ENCODE measurements at regions not wholly inside any gene's neighbourhood (a gene's known extent, or its start where the extent isn't known, plus 50 kb on each side); places are given as distances from the start of the nearest gene placed in this dataset.

- no peak for TF ChIP-seq CTCF (conservative IDR thresholded peaks at IDR 0.05; ENCODE audit: low read depth, low read length)
- TF ChIP-seq RAD21 (IDR thresholded peaks at IDR 0.05; ENCODE audit: low read length): no peak
- TF ChIP-seq CHD1 (IDR thresholded peaks at IDR 0.05; ENCODE audit: low read depth, low read length): no peak
- no peak for TF ChIP-seq POLR2A (IDR thresholded peaks at IDR 0.05; ENCODE audit: low read depth, low read length)
These were observed 191.2 kb upstream of the KRR1 start for GRCh38 chr12:75702477-75703093.
